ENCODE measurements at regions not wholly inside any gene's neighbourhood (a gene's known extent, or its start where the extent isn't known, plus 50 kb on each side); places are given as distances from the start of the nearest gene placed in this dataset.

GRCh38 chr22:22704156-22704946 lies 59.9 kb downstream of the GGTLC2 start:
- no TSS peak for BruUV-seq (replicated peaks)
- no peaks in the 10 kb centered on the region for H3K4me1 Mint-ChIP-seq (ENCODE audit: low read depth, unreplicated experiment)
- Histone ChIP-seq H3K4me3 (ENCODE audit: low read depth, low read length) (no peak overlapping the region), H3K4me1 (peaks cover 5% of the 10 kb centered on the region; the same call in 1 of the 2 replicates), H3K36me3 (ENCODE audit: control insufficient read depth, insufficient read depth, low read length) (no peaks in the 10 kb centered on the region), H3K27me3 (replicated peaks; ENCODE audit: control insufficient read depth, insufficient read depth, low read length) (no peaks in the 10 kb centered on the region), H3K9me3 (no peaks in the 10 kb centered on the region)
- no peaks in the 10 kb centered on the region for H3K36me3 Mint-ChIP-seq (ENCODE audit: insufficient read depth, unreplicated experiment)
- no peak for TF ChIP-seq CTCF (IDR thresholded peaks at IDR 0.05; ENCODE audit: insufficient read depth in 1 of 2, low read depth in 1 of 2, low read length in 1 of 2, severe bottlenecking in 1 of 2, unreplicated experiment in 1 of 2)
- ChIA-PET POLR2A (no interaction called here), CTCF (no interaction called here)
- H3K27me3 Mint-ChIP-seq (ENCODE audit: insufficient read depth, unreplicated experiment) = no peaks in the 10 kb centered on the region
- intact Hi-C loops (cut with micrococcal nuclease; ENCODE audit: unreplicated experiment) = no loop called here
- no peak overlapping the region for H3K4me3 Mint-ChIP-seq (ENCODE audit: unreplicated experiment)
- H3K9me3 Mint-ChIP-seq (ENCODE audit: unreplicated experiment) = no peaks in the 10 kb centered on the region
- no peak overlapping the region for H3K27ac Mint-ChIP-seq (ENCODE audit: unreplicated experiment)
- no peak for DNase-seq

- Mint-ChIP-seq H3K4me3 (ENCODE audit: unreplicated experiment) (no peak overlapping the region), H3K9me3 (ENCODE audit: unreplicated experiment) (no peaks in the 10 kb centered on the region), H3K27ac (ENCODE audit: unreplicated experiment) (no peak overlapping the region), H3K27me3 (ENCODE audit: insufficient read depth, unreplicated experiment) (no peaks in the 10 kb centered on the region), H3K36me3 (ENCODE audit: insufficient read depth, unreplicated experiment) (no peaks in the 10 kb centered on the region), H3K4me1 (ENCODE audit: low read depth, unreplicated experiment) (no peaks in the 10 kb centered on the region)
- no TSS peak for BruUV-seq (replicated peaks)
- no peak for TF ChIP-seq CTCF (IDR thresholded peaks at IDR 0.05; ENCODE audit: insufficient read depth in 1 of 2, low read depth in 1 of 2, low read length in 1 of 2, severe bottlenecking in 1 of 2, unreplicated experiment in 1 of 2)
- Histone ChIP-seq H3K36me3 (ENCODE audit: control insufficient read depth, insufficient read depth, low read length) (no peaks in the 10 kb centered on the region), H3K4me3 (ENCODE audit: low read depth, low read length) (no peak overlapping the region), H3K27me3 (replicated peaks; ENCODE audit: control insufficient read depth, insufficient read depth, low read length) (no peaks in the 10 kb centered on the region), H3K4me1 (peaks cover 5% of the 10 kb centered on the region; the same call in 1 of the 2 replicates), H3K9me3 (no peaks in the 10 kb centered on the region)
- ChIA-PET POLR2A (no interaction called here), CTCF (no interaction called here)
- intact Hi-C loops (cut with micrococcal nuclease; ENCODE audit: unreplicated experiment) = no loop called here
- no peak for DNase-seq
Observed at GRCh38 chr22:22705328-22706100, 61.1 kb downstream of the GGTLC2 start.

GRCh38 chr22:22706253-22706915 lies 62.0 kb downstream of the GGTLC2 start:
- Mint-ChIP-seq H3K9me3 (ENCODE audit: unreplicated experiment) (no peaks in the 10 kb centered on the region), H3K36me3 (ENCODE audit: insufficient read depth, unreplicated experiment) (no peaks in the 10 kb centered on the region), H3K27ac (ENCODE audit: unreplicated experiment) (no peak overlapping the region), H3K27me3 (ENCODE audit: insufficient read depth, unreplicated experiment) (no peaks in the 10 kb centered on the region), H3K4me3 (ENCODE audit: unreplicated experiment) (no peak overlapping the region), H3K4me1 (ENCODE audit: low read depth, unreplicated experiment) (no peaks in the 10 kb centered on the region)
- ChIA-PET CTCF (interaction anchor here (0.6 kb wide), 1 partner anchor 426 kb away, joined by 3 read pairs; no protein-coding TSS in a partner anchor), POLR2A (no interaction called here)
- Histone ChIP-seq H3K9me3 (no peaks in the 10 kb centered on the region), H3K4me1 (peaks cover 5% of the 10 kb centered on the region; the same call in 1 of the 2 replicates), H3K4me3 (ENCODE audit: low read depth, low read length) (no peak overlapping the region), H3K36me3 (ENCODE audit: control insufficient read depth, insufficient read depth, low read length) (no peaks in the 10 kb centered on the region), H3K27me3 (replicated peaks; ENCODE audit: control insufficient read depth, insufficient read depth, low read length) (no peaks in the 10 kb centered on the region)
- intact Hi-C loops (cut with micrococcal nuclease; ENCODE audit: unreplicated experiment) = no loop called here
- no peak for TF ChIP-seq CTCF (IDR thresholded peaks at IDR 0.05; ENCODE audit: insufficient read depth in 1 of 2, low read depth in 1 of 2, low read length in 1 of 2, severe bottlenecking in 1 of 2, unreplicated experiment in 1 of 2)
- no TSS peak for BruUV-seq (replicated peaks)
- DNase-seq = no peak

Data from Caco-2 (cell line).